Left lung (tissue), 4 donors: ENCODE measurements at regions not wholly inside any gene's neighbourhood (a gene's known extent, or its start where the extent isn't known, plus 50 kb on each side); places are given as distances from the start of the nearest gene placed in this dataset.

Experiments used
- ATAC-seq: fragments of 200-7000 bp; cut with Tn5 transposase; one replicate; pipeline ENCODE4 v1.9.1; 2020; ENCODE audit warnings: moderate library complexity
- DNase-seq, 4 donors: peaks; one replicate each; pipeline ENCODE4 v3.0.0-alpha.2; 2013 to 2020
- H3K27ac ChIP-seq, 2 donors: fragments of 200-600 bp; sonication (generic) in 1 of 2; one replicate each; pipeline versions ENCODE4 v1.5.0 to v1.8.0; 2020 to 2021
- H3K27me3 ChIP-seq, 2 donors: fragments of 200-600 bp; sonication (generic) in 1 of 2; one replicate each; pipeline versions ENCODE4 v1.5.0 to v1.8.0; 2020 to 2021
- H3K36me3 ChIP-seq, 2 donors: fragments of 200-600 bp; sonication (generic) in 1 of 2; one replicate each; pipeline versions ENCODE4 v1.5.0 to v1.8.0; 2020 to 2021
- H3K4me1 ChIP-seq, 2 donors: fragments of 200-600 bp; one replicate each; pipeline ENCODE4 v1.8.0; 2021
- H3K4me3 ChIP-seq, 2 donors: fragments of 200-600 bp; sonication (generic) in 1 of 2; one replicate each; pipeline versions ENCODE4 v1.5.0 to v1.8.0; 2020 to 2021; ENCODE audit warnings: mild to moderate bottlenecking in 1 of 2
- H3K9me3 ChIP-seq, 2 donors: fragments of 200-600 bp; sonication (generic) in 1 of 2; one replicate each; pipeline versions ENCODE4 v1.5.0 to v1.8.0; 2020 to 2021
- intact Hi-C, 2 donors: fragments of 100-400 bp; cut with DNase I; formaldehyde crosslinking; loops; one replicate each; pipeline versions ENCODE4 v1.11.2 to v1.14.2; 2022
- TF ChIP-seq, protein P1 (sequence below), 2 donors: fragments of 200-600 bp; sonication (generic) in 1 of 2; IDR thresholded peaks; one replicate each; pipeline versions ENCODE4 v1.5.0 to v1.8.0; 2021; ENCODE audit warnings: antibody characterized with exemption in 2 of 2
- donor health status: DM: no; HTN: yes; CAD: no.
- donor health status: DM: no; HTN: no; CAD: no.

DNA sequence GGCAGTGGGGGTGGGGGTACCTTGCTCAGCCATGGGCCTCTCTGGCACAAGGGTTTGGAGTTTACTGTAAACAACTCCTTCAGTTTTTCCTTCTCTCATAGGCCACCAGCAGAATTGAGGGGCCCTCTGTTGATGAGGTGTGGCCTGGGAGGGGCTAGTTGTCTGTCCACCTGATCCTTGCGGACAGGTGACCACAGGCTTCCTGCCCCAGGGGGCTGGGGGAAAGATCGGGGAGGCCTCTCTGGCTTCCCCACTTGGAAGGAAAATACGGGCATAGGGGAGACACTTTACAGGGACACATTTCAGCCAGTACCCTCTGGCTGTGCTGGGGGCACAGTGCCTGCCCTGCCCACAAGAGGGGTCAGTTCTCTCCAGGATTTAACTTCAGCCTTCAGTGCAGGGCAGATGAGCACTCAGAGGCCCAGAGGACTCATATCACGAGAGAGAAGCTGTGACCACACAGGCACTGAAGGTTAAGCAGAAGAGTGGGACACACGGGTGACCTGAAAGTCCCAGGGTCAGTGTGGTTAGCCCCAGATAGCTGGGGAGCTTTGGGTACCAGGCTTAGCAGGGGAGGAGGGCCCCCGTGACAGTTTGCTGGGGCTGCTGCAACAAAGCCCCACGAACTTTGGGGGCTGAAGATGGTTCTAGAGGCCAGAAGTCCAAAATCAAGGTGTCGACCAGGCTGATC, 245.9 kb downstream of the SEC14L1 start:
- Histone ChIP-seq H3K4me3 (no peak overlapping the region), H3K27me3 (no peaks in the 10 kb centered on the region), H3K36me3 (no peaks in the 10 kb centered on the region), H3K9me3 (no peaks in the 10 kb centered on the region), H3K27ac (peak overlapping the region in 1 of 2 donors; percentile 64), H3K4me1 (peaks cover 72 to 94% of the 10 kb centered on the region in 2 donors)
- ATAC-seq (no peak), DNase-seq (no peak)
- intact Hi-C loops, result no loop called here
- TF ChIP-seq, protein P1, sequence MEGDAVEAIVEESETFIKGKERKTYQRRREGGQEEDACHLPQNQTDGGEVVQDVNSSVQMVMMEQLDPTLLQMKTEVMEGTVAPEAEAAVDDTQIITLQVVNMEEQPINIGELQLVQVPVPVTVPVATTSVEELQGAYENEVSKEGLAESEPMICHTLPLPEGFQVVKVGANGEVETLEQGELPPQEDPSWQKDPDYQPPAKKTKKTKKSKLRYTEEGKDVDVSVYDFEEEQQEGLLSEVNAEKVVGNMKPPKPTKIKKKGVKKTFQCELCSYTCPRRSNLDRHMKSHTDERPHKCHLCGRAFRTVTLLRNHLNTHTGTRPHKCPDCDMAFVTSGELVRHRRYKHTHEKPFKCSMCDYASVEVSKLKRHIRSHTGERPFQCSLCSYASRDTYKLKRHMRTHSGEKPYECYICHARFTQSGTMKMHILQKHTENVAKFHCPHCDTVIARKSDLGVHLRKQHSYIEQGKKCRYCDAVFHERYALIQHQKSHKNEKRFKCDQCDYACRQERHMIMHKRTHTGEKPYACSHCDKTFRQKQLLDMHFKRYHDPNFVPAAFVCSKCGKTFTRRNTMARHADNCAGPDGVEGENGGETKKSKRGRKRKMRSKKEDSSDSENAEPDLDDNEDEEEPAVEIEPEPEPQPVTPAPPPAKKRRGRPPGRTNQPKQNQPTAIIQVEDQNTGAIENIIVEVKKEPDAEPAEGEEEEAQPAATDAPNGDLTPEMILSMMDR (IDR thresholded peaks at IDR 0.05), result no peak

DNA sequence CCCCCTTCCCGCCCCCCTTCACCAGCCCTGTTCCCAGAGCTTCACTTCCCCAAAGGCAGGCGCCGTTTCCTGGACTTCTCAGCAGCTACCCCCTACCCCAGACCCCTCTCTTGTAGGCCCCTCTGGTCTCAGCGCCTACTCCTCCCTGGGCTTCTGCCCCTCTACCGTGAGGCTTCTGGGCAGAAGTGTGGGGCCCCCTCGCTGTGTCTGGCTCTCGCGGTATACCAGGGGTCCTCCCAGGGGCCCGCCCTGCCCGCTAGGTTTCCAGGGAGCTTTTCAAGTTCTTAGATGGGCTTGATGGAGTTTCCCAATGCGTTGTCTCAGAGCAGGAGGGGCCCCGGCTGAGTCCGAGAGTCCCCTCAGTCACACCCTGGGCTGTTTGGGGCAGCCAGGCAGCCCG, 247.1 kb downstream of the SEC14L1 start:
- ATAC-seq, result no peak
- H3K27ac ChIP-seq, result peak overlapping the region; percentile 11 to 13
- H3K4me3 ChIP-seq, result no peak overlapping the region
- peaks cover 75 to 94% of the 10 kb centered on the region in 2 donors for H3K4me1 ChIP-seq
- TF ChIP-seq, protein P1 (IDR thresholded peaks at IDR 0.05), result no peak
- no peaks in the 10 kb centered on the region for H3K27me3 ChIP-seq
- no peaks in the 10 kb centered on the region for H3K36me3 ChIP-seq
- intact Hi-C loops, result no loop called here
- DNase-seq, result no peak
- no peaks in the 10 kb centered on the region for H3K9me3 ChIP-seq

DNA sequence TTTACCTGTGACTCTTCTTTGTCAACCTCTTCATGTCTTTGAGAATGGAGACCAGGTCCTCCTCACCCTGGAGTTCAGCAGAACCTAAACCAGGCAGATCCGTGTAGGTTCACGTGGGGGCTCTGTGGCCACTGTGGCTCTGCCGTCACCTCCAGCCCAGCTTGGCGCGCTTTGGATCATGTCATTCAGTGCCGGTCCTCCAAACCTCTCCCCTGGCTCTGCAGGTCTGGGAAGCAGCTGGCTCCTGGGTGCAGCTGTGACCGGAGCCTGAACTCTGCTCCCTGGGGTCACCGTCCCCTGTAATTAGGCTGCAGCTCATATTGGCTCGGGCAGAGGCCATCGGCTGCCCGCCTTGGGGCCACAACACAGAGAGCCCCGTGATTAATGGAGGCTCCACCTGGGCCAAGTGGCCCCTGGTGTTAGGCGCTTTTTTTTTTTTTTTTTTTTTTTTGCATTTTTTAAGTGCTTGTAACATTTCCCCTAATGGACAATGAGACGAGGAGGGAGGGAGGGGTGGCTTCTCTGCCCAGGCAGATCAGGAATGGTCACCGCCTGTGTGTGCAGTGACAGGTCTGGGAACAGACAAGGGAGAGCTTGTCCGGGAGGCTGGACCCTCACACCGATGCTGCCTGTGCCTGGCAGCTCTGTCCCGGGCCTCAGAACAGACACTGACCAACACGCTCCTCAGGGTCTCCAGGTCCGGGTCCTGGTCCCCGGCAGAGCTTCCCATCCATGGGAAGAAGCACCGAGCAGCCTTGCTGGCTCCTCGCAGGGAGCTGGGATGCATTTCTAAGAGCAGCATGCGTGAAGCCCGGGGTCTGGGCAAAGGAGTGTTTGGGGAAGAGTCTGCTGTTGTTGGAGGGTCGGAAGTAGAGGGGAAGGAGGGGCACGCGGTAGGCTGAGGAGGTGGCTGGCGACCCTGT, 247.9 kb downstream of the SEC14L1 start:
- DNase-seq, result no peak
- Histone ChIP-seq H3K27me3 (no peaks in the 10 kb centered on the region), H3K4me3 (no peak overlapping the region), H3K4me1 (peaks cover 74 to 95% of the 10 kb centered on the region in 2 donors), H3K27ac (peak overlapping the region; percentile 69 to 75), H3K9me3 (no peaks in the 10 kb centered on the region), H3K36me3 (no peaks in the 10 kb centered on the region)
- intact Hi-C loops, result no loop called here
- TF ChIP-seq, protein P1 (IDR thresholded peaks at IDR 0.05), result no peak
- no peak for ATAC-seq

DNA sequence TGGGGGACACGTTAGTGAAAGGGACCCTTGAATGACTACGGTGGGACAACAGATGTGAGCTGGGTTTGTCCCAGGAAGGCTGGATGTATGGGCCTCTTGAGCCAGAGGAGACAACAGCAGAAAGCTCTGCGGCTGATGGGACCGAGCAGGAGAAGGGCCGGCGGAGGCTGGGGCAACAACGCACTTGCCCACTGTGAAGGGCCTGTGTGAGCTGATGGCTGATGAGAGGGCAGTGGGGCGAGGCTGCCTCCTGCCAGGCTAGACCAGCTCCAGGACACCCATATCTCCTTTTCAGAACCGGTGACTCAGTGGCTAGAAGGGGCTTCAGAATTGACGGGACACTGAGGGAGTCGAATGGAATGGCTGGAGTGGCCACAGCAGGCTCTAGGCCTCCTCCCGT, 250.1 kb downstream of the SEC14L1 start:
- peaks cover 72 to 93% of the 10 kb centered on the region in 2 donors for H3K4me1 ChIP-seq
- no peaks in the 10 kb centered on the region for H3K36me3 ChIP-seq
- ATAC-seq (no peak), DNase-seq (no peak)
- intact Hi-C loops, result no loop called here
- peak overlapping the region; percentile 55 to 63 for H3K27ac ChIP-seq
- no peak overlapping the region for H3K4me3 ChIP-seq
- TF ChIP-seq, protein P1 (IDR thresholded peaks at IDR 0.05), result no peak
- H3K27me3 ChIP-seq, result no peaks in the 10 kb centered on the region
- H3K9me3 ChIP-seq, result no peaks in the 10 kb centered on the region
